Naive thymus-derived CD4-positive, alpha-beta T cell (primary cell): ENCODE measurements at regions not wholly inside any gene's neighbourhood (a gene's known extent, or its start where the extent isn't known, plus 50 kb on each side); places are given as distances from the start of the nearest gene placed in this dataset.

Experiments
- ATAC-seq: fragments of 150-1000 bp; cut with Tn5 transposase; 2 replicates; pipeline ENCODE4 v1.10.0; 2021; ENCODE audit warnings: mild to moderate bottlenecking, moderate library complexity
- CTCF ChIA-PET: fragments of 350-600 bp; sonication (Branson Sonifier 250); formaldehyde crosslinking; loops from one replicate; lab custom pipeline; 2021; ENCODE audit warnings: antibody characterized with exemption; lab: Charles Lee
- POLR2A ChIA-PET: fragments of 350-600 bp; sonication (Branson Sonifier 250); formaldehyde crosslinking; loops from one replicate; lab custom pipeline; 2021; ENCODE audit warnings: antibody characterized with exemption, inconsistent platforms; lab: Charles Lee
- DNase-seq, 9 donors: peaks; one replicate each; pipeline versions ENCODE4 v3.0.0 to v3.0.0-alpha.2; 2020 to 2022; ENCODE audit warnings: mixed read lengths in 1 of 9
- H3K27ac ChIP-seq: one replicate; pipeline ENCODE4 v1.7.0; 2013; ENCODE audit warnings: mild to moderate bottlenecking, low read depth, low read length, moderate library complexity
- H3K27me3 ChIP-seq, 2 donors: one replicate each; pipeline ENCODE4 v1.7.0; 2013; ENCODE audit warnings: low read length in 2 of 2, mild to moderate bottlenecking in 2 of 2, moderate library complexity in 2 of 2; ENCODE audit not compliant: control insufficient read depth in 2 of 2, insufficient read depth in 2 of 2
- H3K36me3 ChIP-seq, 3 experiments: 1 replicate in 2 of 3; 2 replicates in 1 of 3; pipeline ENCODE4 v1.7.0; 2013; ENCODE audit warnings: low read length in 3 of 3, mild to moderate bottlenecking in 3 of 3, moderate library complexity in 1 of 3; ENCODE audit not compliant: insufficient read depth in 3 of 3, control insufficient read depth in 2 of 3
- H3K4me1 ChIP-seq, 2 donors: one replicate each; pipeline ENCODE4 v1.7.0; 2013; ENCODE audit warnings: low read length in 2 of 2, mild to moderate bottlenecking in 2 of 2, moderate library complexity in 1 of 2; ENCODE audit not compliant: control insufficient read depth in 2 of 2, insufficient read depth in 2 of 2
- H3K4me3 ChIP-seq: 2 replicates; pipeline ENCODE4 v1.7.0; 2013; ENCODE audit warnings: mild to moderate bottlenecking, low read length
- H3K9me3 ChIP-seq, 3 experiments: 1 replicate in 2 of 3; 2 replicates in 1 of 3; pipeline ENCODE4 v1.7.0; 2013; ENCODE audit warnings: low read length in 3 of 3; ENCODE audit not compliant: control insufficient read depth in 2 of 3
- H3K27ac Mint-ChIP-seq, 9 donors: one replicate each; pipeline ENCODE4 v1.8.0; 2020 to 2022; ENCODE audit warnings: mixed read lengths in 9 of 9, mild to moderate bottlenecking in 8 of 9, moderate library complexity in 5 of 9, inconsistent platforms in 2 of 9
- H3K27me3 Mint-ChIP-seq, 5 donors: one replicate each; pipeline ENCODE4 v1.8.0; 2021 to 2022; ENCODE audit warnings: mixed read lengths in 5 of 5, mild to moderate bottlenecking in 1 of 5
- H3K36me3 Mint-ChIP-seq, 5 donors: one replicate each; pipeline ENCODE4 v1.8.0; 2020 to 2022; ENCODE audit warnings: mixed read lengths in 5 of 5, mild to moderate bottlenecking in 3 of 5, inconsistent platforms in 1 of 5
- H3K4me1 Mint-ChIP-seq, 7 donors: one replicate each; pipeline ENCODE4 v1.8.0; 2020 to 2022; ENCODE audit warnings: mixed read lengths in 7 of 7, mild to moderate bottlenecking in 3 of 7, inconsistent platforms in 1 of 7
- H3K4me3 Mint-ChIP-seq, 10 donors: one replicate each; pipeline ENCODE4 v1.8.0; 2020 to 2022; ENCODE audit warnings: mild to moderate bottlenecking in 10 of 10, mixed read lengths in 10 of 10, moderate library complexity in 6 of 10, inconsistent platforms in 2 of 10
- H3K9me3 Mint-ChIP-seq, 11 donors: one replicate each; pipeline ENCODE4 v1.8.0; 2020 to 2022; ENCODE audit warnings: mixed read lengths in 11 of 11, mild to moderate bottlenecking in 4 of 11, inconsistent platforms in 1 of 11, moderate library complexity in 1 of 11
- intact Hi-C, 2 donors: fragments of 100-400 bp; cut with micrococcal nuclease; formaldehyde crosslinking; loops; one replicate each; pipeline ENCODE4 v1.15.1; 2023

DNA sequence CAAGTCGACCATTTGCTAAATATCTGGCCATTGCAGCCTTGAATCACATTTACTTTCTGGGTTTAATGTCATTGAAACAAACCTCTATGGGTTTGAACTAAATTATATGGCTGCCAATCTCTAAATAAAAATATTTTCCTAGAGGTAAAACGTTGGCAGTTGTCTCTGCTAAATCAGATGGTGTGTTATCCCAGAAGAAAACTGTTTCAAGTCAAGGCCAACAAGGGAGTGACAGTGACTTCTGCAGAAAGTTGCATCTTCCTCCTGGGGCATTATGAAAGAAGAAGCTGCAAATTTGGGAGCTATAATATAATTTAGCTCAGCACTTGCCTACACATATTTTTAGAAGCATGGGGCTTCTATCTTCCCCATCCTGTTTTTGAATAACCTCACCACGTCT, 116.2 kb downstream of the TTC8 start:
- Mint-ChIP-seq H3K4me1 (no peaks in the 10 kb centered on the region), H3K27me3 (peaks cover 0 to 39% (median 32%) of the 10 kb centered on the region in 5 donors)

DNA sequence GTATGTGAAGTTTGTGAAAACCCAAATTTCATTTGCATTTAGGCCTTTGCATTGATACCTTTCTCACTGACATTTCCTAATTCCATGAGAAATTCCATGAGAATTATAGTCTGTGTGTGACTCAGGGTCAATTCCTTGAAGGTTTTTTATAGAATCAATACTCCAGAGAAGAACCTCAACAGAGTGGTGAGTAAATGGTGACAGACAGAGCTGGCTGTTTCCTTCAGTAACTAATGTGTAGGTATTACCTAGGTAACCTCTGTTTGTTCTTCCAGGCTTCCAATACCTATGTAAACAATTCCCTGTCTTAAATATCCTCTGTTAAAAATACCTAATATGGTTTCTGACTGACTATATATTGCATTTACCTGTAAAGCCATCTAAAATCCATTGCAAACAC, 117.0 kb downstream of the TTC8 start:
- POLR2A ChIA-PET: interaction anchor here (0.6 kb wide), 1 partner anchor 25 kb away, joined by 3 read pairs; no protein-coding TSS in a partner anchor
- Histone ChIP-seq H3K27me3 (no peaks in the 10 kb centered on the region), H3K9me3 (no peaks in the 10 kb centered on the region), H3K36me3 (no peaks in the 10 kb centered on the region), H3K4me3 (no peak overlapping the region), H3K4me1 (no peaks in the 10 kb centered on the region), H3K27ac (no peak overlapping the region)
- intact Hi-C loops: no loop called here
- Mint-ChIP-seq H3K36me3 (peaks cover 0 to 5% (median 0%) of the 10 kb centered on the region in 5 donors), H3K4me1 (no peaks in the 10 kb centered on the region), H3K4me3 (no peak overlapping the region), H3K27ac (no peak overlapping the region), H3K27me3 (peaks cover 0 to 45% (median 31%) of the 10 kb centered on the region in 5 donors), H3K9me3 (peaks cover 0 to 19% (median 4%) of the 10 kb centered on the region in 11 donors)
- DNase-seq: no peak
- ATAC-seq: no peak
- CTCF ChIA-PET: no interaction called here

More for the DNA sequence above, 116.2 kb downstream of the TTC8 start:
- Histone ChIP-seq H3K9me3 (no peaks in the 10 kb centered on the region), H3K4me3 (no peak overlapping the region), H3K4me1 (no peaks in the 10 kb centered on the region), H3K27ac (no peak overlapping the region), H3K27me3 (no peaks in the 10 kb centered on the region), H3K36me3 (no peaks in the 10 kb centered on the region)
- Mint-ChIP-seq H3K27ac (no peak overlapping the region), H3K4me3 (no peak overlapping the region), H3K9me3 (peaks cover 0 to 19% (median 4%) of the 10 kb centered on the region in 11 donors), H3K36me3 (peaks cover 0 to 5% (median 0%) of the 10 kb centered on the region in 5 donors)
- POLR2A ChIA-PET: no interaction called here
- intact Hi-C loops: no loop called here
- ATAC-seq (no peak), DNase-seq (no peak)
- CTCF ChIA-PET: no interaction called here

DNA sequence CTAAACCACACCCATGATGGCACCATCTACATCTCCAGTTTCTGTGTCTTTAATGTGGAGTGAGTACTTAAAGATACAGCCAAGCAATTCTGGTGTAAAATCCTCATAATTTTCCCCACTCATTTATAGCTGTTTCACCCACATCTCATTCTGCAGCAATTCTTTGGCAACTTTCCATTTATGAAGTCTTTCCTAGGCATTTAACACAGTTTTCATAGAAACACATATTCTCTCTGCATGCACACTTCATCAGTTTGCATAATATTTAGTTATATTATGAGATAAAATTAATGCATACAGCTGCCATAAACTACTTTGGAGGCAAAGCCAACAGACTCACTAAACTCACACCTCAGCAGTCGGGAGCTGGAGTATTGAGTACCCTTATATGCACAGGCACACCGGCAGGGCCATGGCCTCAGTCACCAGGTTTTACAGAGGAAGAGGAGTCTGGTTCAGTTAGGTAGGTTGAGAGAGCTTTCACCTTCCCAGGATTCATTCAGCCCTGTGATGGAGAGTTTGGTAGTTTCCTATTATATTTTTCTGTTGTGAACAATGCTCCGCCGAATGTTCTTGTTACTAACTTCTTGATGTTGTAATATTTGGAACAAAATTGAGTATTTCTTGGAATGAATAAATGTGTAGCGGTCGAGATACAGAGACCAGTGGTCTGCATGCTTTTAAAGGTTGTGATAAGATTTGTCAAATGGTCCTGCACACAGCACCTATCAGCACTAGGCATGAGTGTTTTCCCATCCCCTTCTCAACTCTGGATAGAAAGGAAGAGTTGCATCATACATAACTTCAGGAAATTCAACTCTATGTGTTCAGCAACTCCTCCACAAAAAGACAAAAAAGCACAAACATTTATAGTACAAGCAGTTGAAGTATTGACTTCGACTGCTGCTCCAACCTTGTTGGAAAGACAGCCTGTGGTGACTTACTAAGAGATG, 123.5 kb downstream of the TTC8 start:
- H3K27ac Mint-ChIP-seq: no peak overlapping the region
- POLR2A ChIA-PET: no interaction called here

DNA sequence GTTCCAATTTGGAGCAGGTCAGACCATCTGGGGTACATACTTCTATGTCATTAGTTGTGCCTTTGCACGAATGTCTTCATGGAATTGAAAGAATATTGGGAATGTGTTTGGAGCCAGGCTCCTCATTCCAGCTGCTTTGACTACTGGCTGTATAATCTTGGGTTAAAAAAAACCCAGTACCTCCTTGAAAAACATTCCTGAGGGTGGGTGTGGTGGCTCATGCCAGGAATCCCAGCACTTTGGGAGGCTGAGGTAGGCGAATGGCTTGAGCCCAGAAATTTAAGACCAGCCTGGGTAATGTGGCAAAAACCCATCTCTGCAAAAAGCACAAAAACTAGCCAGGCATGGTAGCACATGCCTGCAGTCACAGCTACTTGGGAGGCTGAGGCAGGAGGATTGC, 125.6 kb downstream of the TTC8 start:
- ChIA-PET POLR2A (no interaction called here), CTCF (no interaction called here)
- H3K4me3 Mint-ChIP-seq: no peak overlapping the region
- ATAC-seq (no peak), DNase-seq (no peak)
- Histone ChIP-seq H3K27ac (no peak overlapping the region), H3K4me1 (no peaks in the 10 kb centered on the region), H3K9me3 (peaks cover 0 to 4% (median 0%) of the 10 kb centered on the region in 3 experiments), H3K27me3 (no peaks in the 10 kb centered on the region), H3K36me3 (no peaks in the 10 kb centered on the region), H3K4me3 (no peak overlapping the region)
- no peak overlapping the region for H3K27ac Mint-ChIP-seq
- H3K4me1 Mint-ChIP-seq: no peaks in the 10 kb centered on the region
- H3K9me3 Mint-ChIP-seq: peaks cover 2 to 38% (median 14%) of the 10 kb centered on the region in 11 donors
- H3K27me3 Mint-ChIP-seq: peaks cover 0 to 38% (median 22%) of the 10 kb centered on the region in 5 donors
- peaks cover 0 to 11% (median 0%) of the 10 kb centered on the region in 5 donors for H3K36me3 Mint-ChIP-seq
- intact Hi-C loops: no loop called here

More for the DNA sequence above, 123.5 kb downstream of the TTC8 start:
- H3K9me3 Mint-ChIP-seq: peaks cover 6 to 38% (median 13%) of the 10 kb centered on the region in 11 donors
- no peak overlapping the region for H3K4me3 Mint-ChIP-seq
- peaks cover 0 to 57% (median 27%) of the 10 kb centered on the region in 5 donors for H3K27me3 Mint-ChIP-seq
- Histone ChIP-seq H3K36me3 (no peaks in the 10 kb centered on the region), H3K27me3 (no peaks in the 10 kb centered on the region), H3K27ac (no peak overlapping the region), H3K4me3 (no peak overlapping the region), H3K9me3 (peaks cover 0 to 4% (median 0%) of the 10 kb centered on the region in 3 experiments), H3K4me1 (no peaks in the 10 kb centered on the region)
- DNase-seq (no peak), ATAC-seq (no peak)
- CTCF ChIA-PET: interaction anchor here (0.7 to 0.8 kb wide), 2 partner anchors 1056 to 1309 kb away, joined by 3 to 5 read pairs; no protein-coding TSS in a partner anchor
- intact Hi-C loops: no loop called here
- peaks cover 0 to 15% (median 0%) of the 10 kb centered on the region in 5 donors for H3K36me3 Mint-ChIP-seq
- no peaks in the 10 kb centered on the region for H3K4me1 Mint-ChIP-seq

DNA sequence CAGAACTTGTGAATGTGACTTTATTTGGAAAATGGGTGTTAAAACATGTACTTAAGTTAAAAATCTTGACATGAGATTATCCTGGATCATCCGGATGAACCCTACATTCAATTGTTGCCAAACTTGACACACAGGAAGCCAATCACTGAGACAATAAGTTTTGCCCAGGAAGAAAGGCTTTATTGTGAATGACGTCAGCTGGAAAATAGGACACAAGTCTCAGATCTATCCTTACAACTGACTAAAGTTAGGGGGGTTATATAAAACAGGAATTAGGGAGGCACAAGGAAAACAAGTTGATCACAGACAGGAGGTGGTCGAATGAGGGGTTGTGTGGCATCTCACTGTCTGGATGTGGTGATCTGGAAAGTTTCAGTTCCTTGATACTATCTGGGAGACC, 126.9 kb downstream of the TTC8 start:
- peaks cover 0 to 4% (median 0%) of the 10 kb centered on the region in 3 experiments for H3K9me3 ChIP-seq
- no peaks in the 10 kb centered on the region for H3K27me3 ChIP-seq
- H3K4me3 ChIP-seq: no peak overlapping the region
- H3K36me3 Mint-ChIP-seq: peaks cover 0 to 11% (median 0%) of the 10 kb centered on the region in 5 donors
- ChIA-PET POLR2A (no interaction called here), CTCF (no interaction called here)
- peaks cover 2 to 38% (median 14%) of the 10 kb centered on the region in 11 donors for H3K9me3 Mint-ChIP-seq
- intact Hi-C loops: no loop called here
- DNase-seq: no peak
- H3K4me1 Mint-ChIP-seq: no peaks in the 10 kb centered on the region
- H3K27me3 Mint-ChIP-seq: peaks cover 0 to 35% (median 16%) of the 10 kb centered on the region in 5 donors
- H3K27ac Mint-ChIP-seq: no peak overlapping the region
- H3K36me3 ChIP-seq: no peaks in the 10 kb centered on the region
- H3K4me1 ChIP-seq: no peaks in the 10 kb centered on the region
- no peak overlapping the region for H3K27ac ChIP-seq
- ATAC-seq: no peak
- no peak overlapping the region for H3K4me3 Mint-ChIP-seq

DNA sequence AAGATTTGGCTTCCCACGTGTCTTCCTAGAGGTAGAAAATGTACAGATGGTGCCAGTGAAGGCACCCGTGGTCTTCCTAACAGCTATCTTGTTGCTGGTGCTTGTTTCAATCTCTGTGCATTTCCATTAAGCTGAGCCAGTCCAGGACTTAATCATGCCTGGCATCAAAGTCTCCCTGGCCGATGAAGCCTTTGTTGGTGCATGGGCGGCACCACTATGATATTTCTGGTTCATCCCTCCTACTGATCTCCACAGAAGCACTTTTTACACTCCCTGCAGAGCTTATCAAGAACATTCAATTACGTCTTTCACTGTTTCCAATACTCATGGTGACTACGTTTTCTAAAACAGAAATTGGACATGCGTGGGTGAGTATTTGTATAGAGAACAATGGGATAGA, 128.4 kb downstream of the TTC8 start:
- Mint-ChIP-seq H3K27me3 (peaks cover 0 to 40% (median 18%) of the 10 kb centered on the region in 5 donors), H3K9me3 (peaks cover 2 to 38% (median 14%) of the 10 kb centered on the region in 11 donors), H3K27ac (no peak overlapping the region), H3K4me1 (no peaks in the 10 kb centered on the region), H3K36me3 (peaks cover 0 to 11% (median 0%) of the 10 kb centered on the region in 5 donors), H3K4me3 (no peak overlapping the region)
- ChIA-PET POLR2A (no interaction called here), CTCF (no interaction called here)
- DNase-seq (no peak), ATAC-seq (no peak)
- Histone ChIP-seq H3K9me3 (peaks cover 0 to 4% (median 0%) of the 10 kb centered on the region in 3 experiments), H3K27ac (no peak overlapping the region), H3K36me3 (no peaks in the 10 kb centered on the region), H3K4me1 (no peaks in the 10 kb centered on the region), H3K27me3 (no peaks in the 10 kb centered on the region), H3K4me3 (no peak overlapping the region)
- intact Hi-C loops: no loop called here
